Hepatocyte (in vitro differentiated cells): ENCODE measurements at regions not wholly inside any gene's neighbourhood (a gene's known extent, or its start where the extent isn't known, plus 50 kb on each side); places are given as distances from the start of the nearest gene placed in this dataset.

Experiments
- CTCF ChIP-seq: fragments of 200-600 bp; sonication (generic); IDR thresholded peaks from 2 replicates; pipeline ENCODE4 v1.5.1; 2016; ENCODE audit warnings: antibody characterized with exemption, mild to moderate bottlenecking; ENCODE audit not compliant: poor library complexity
- EZH2phosphoT487 ChIP-seq: fragments of 200-600 bp; sonication (generic); IDR thresholded peaks from one replicate; pipeline ENCODE4 v1.6.1; 2018; ENCODE audit warnings: antibody characterized with exemption, mild to moderate bottlenecking, low read depth, moderate library complexity; ENCODE audit not compliant: unreplicated experiment, severe bottlenecking

DNA sequence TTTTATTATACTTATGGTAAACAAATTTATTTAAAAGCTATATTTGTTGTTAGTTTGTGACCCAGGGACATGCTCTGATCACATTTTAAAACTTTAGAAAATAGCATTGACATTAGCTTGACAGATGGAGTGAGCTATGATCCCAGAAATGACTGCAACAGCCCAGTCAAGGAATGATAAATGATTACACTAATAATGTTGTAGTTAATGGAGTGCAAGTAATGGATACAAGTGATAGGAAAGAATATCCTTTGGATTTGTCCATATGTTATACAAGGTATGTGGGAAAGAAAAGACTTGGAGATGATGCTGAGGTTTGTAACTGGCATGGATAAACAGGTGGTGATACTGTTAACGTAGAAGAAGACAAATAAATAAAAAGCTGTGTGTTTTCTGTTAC is 1908.7 kb downstream of the MRPL39 start:
- TF ChIP-seq CTCF (no peak), EZH2phosphoT487 (no peak)
